Parathyroid adenoma (tissue), 2 donors: ENCODE measurements at regions not wholly inside any gene's neighbourhood (a gene's known extent, or its start where the extent isn't known, plus 50 kb on each side); places are given as distances from the start of the nearest gene placed in this dataset.

Source experiments
- H2AFZ ChIP-seq: fragments of 300-600 bp; sonication (generic); one replicate; pipeline ENCODE4 v1.7.0; 2017; ENCODE audit warnings: antibody characterized with exemption, mild to moderate bottlenecking
- H3K27ac ChIP-seq: fragments of 300-600 bp; sonication (generic); one replicate; pipeline ENCODE4 v1.7.0; 2017
- H3K27me3 ChIP-seq: fragments of 300-600 bp; sonication (generic); one replicate; pipeline ENCODE4 v1.7.0; 2017; ENCODE audit warnings: low read length; ENCODE audit not compliant: control insufficient read depth, insufficient read depth
- H3K36me3 ChIP-seq: fragments of 300-600 bp; sonication (generic); one replicate; pipeline ENCODE4 v1.7.0; 2017; ENCODE audit warnings: low read length; ENCODE audit not compliant: control insufficient read depth, insufficient read depth
- H3K4me1 ChIP-seq: fragments of 300-600 bp; sonication (generic); one replicate; pipeline ENCODE4 v1.7.0; 2017; ENCODE audit warnings: control low read depth
- H3K4me2 ChIP-seq: fragments of 300-600 bp; sonication (generic); one replicate; pipeline ENCODE4 v1.7.0; 2017; ENCODE audit warnings: low read length
- H3K4me3 ChIP-seq: fragments of 300-600 bp; sonication (generic); one replicate; pipeline ENCODE4 v1.7.0; 2017; ENCODE audit warnings: low read depth, low read length
- H3K79me2 ChIP-seq: fragments of 300-600 bp; sonication (generic); one replicate; pipeline ENCODE4 v1.7.0; 2017; ENCODE audit warnings: control low read depth
- H3K9ac ChIP-seq: fragments of 300-600 bp; sonication (generic); one replicate; pipeline ENCODE4 v1.7.0; 2017; ENCODE audit warnings: mild to moderate bottlenecking
- H3K9me3 ChIP-seq: fragments of 300-600 bp; sonication (generic); one replicate; pipeline ENCODE4 v1.7.0; 2017; ENCODE audit warnings: low read length; ENCODE audit not compliant: control insufficient read depth
- TF ChIP-seq, protein P1 (sequence below): fragments of 300-600 bp; sonication (generic); IDR thresholded peaks from one replicate; pipeline ENCODE4 v1.7.0; 2017; ENCODE audit warnings: antibody characterized with exemption, mild to moderate bottlenecking
- donor health status: primary hyperparathyroidism.

- TF ChIP-seq, protein P1, sequence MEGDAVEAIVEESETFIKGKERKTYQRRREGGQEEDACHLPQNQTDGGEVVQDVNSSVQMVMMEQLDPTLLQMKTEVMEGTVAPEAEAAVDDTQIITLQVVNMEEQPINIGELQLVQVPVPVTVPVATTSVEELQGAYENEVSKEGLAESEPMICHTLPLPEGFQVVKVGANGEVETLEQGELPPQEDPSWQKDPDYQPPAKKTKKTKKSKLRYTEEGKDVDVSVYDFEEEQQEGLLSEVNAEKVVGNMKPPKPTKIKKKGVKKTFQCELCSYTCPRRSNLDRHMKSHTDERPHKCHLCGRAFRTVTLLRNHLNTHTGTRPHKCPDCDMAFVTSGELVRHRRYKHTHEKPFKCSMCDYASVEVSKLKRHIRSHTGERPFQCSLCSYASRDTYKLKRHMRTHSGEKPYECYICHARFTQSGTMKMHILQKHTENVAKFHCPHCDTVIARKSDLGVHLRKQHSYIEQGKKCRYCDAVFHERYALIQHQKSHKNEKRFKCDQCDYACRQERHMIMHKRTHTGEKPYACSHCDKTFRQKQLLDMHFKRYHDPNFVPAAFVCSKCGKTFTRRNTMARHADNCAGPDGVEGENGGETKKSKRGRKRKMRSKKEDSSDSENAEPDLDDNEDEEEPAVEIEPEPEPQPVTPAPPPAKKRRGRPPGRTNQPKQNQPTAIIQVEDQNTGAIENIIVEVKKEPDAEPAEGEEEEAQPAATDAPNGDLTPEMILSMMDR, result no peak
Measured at GRCh38 chr17:17413215-17413792, 63.5 kb upstream of the MED9 start.

DNA sequence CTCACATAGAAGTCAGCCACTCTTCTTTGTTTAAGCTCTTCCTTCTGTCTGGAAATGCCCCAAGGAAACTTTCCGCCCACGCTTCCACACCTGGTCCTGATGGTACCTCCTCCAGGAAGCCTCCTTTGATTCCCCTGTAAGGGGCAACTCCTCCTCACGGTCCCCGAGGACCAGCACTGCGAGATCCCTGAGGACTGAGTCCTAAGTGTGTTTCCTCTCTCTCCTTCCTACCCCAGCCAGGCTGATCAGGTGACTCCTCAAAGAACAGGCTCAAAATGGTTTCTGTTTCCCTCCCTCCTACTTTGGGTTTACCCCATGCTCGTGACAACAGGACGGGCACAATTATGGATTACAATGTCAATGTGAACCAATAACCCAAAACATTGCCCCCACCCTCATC, 63.0 kb upstream of the MED9 start:
- Histone ChIP-seq H3K4me2 (no peak overlapping the region), H2AFZ (no peak overlapping the region), H3K27me3 (no peaks in the 10 kb centered on the region), H3K79me2 (no peaks in the 10 kb centered on the region), H3K36me3 (no peaks in the 10 kb centered on the region), H3K4me1 (no peaks in the 10 kb centered on the region), H3K4me3 (no peak overlapping the region), H3K9ac (no peak overlapping the region), H3K27ac (no peak overlapping the region), H3K9me3 (no peaks in the 10 kb centered on the region)
- TF ChIP-seq, protein P1, result no peak

More at GRCh38 chr17:17413215-17413792, 63.5 kb upstream of the MED9 start:
- Histone ChIP-seq H3K79me2 (no peaks in the 10 kb centered on the region), H3K4me3 (no peak overlapping the region), H3K27me3 (no peaks in the 10 kb centered on the region), H3K9me3 (no peaks in the 10 kb centered on the region), H3K36me3 (no peaks in the 10 kb centered on the region), H3K4me1 (no peaks in the 10 kb centered on the region), H3K27ac (no peak overlapping the region), H2AFZ (no peak overlapping the region), H3K4me2 (no peak overlapping the region), H3K9ac (no peak overlapping the region)

DNA sequence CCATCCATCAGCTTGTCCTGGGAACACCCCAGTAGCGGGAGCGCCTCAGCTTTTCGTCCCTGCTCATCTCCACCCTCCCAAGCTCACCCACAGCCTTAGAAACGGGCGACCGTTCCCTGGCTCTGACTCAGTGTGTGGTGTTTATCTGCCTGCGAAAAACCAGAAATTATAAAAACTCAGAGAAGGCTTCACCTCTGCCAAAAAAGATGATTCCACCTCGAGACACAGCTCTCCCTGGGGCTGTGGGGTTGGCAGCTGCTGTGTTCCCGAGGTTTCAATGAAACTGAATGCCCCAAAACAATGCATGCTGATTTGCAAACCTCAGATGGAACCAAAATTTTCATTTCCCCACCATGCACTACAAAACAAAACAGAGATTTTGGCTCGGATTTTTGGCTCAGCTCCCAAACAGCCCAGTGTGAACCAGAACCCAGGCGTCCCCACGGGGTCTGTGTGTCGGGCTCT, 62.4 kb upstream of the MED9 start:
- TF ChIP-seq, protein P1, result no peak

GRCh38 chr17:17415006-17415405, 61.8 kb upstream of the MED9 start:
- Histone ChIP-seq H2AFZ (no peak overlapping the region), H3K27me3 (no peaks in the 10 kb centered on the region), H3K9ac (no peak overlapping the region), H3K4me2 (no peak overlapping the region), H3K4me3 (no peak overlapping the region), H3K9me3 (no peaks in the 10 kb centered on the region), H3K36me3 (no peaks in the 10 kb centered on the region), H3K27ac (no peak overlapping the region), H3K79me2 (no peaks in the 10 kb centered on the region), H3K4me1 (peaks cover 2% of the 10 kb centered on the region)
- TF ChIP-seq, protein P1, result no peak

More for the DNA sequence above, 62.4 kb upstream of the MED9 start:
- Histone ChIP-seq H3K9ac (no peak overlapping the region), H3K36me3 (no peaks in the 10 kb centered on the region), H3K4me3 (no peak overlapping the region), H3K4me1 (no peaks in the 10 kb centered on the region), H3K27ac (no peak overlapping the region), H3K9me3 (no peaks in the 10 kb centered on the region), H3K4me2 (no peak overlapping the region), H3K79me2 (no peaks in the 10 kb centered on the region), H2AFZ (no peak overlapping the region), H3K27me3 (no peaks in the 10 kb centered on the region)

- H3K9me3 ChIP-seq, result no peaks in the 10 kb centered on the region
- no peak overlapping the region for H3K4me3 ChIP-seq
- TF ChIP-seq, protein P1, result no peak
- H2AFZ ChIP-seq, result no peak overlapping the region
- no peaks in the 10 kb centered on the region for H3K36me3 ChIP-seq
- H3K79me2 ChIP-seq, result no peaks in the 10 kb centered on the region
- H3K27ac ChIP-seq, result no peak overlapping the region
- H3K9ac ChIP-seq, result no peak overlapping the region
- no peaks in the 10 kb centered on the region for H3K27me3 ChIP-seq
- no peak overlapping the region for H3K4me2 ChIP-seq
- H3K4me1 ChIP-seq, result peaks cover 5% of the 10 kb centered on the region
Measured at GRCh38 chr17:17416007-17416399, 60.8 kb upstream of the MED9 start.
